Ovary (tissue), 7 donors: ENCODE measurements at regions not wholly inside any gene's neighbourhood (a gene's known extent, or its start where the extent isn't known, plus 50 kb on each side); places are given as distances from the start of the nearest gene placed in this dataset.

Source experiments
- DNase-seq, 5 donors: peaks; one replicate each; pipeline ENCODE4 v3.0.0-alpha.2; 2019 to 2020
- H3K27ac ChIP-seq, 2 donors: fragments of 200-600 bp; one replicate each; pipeline versions ENCODE4 v1.5.1 to v1.8.0; 2019 to 2022
- H3K27me3 ChIP-seq: fragments of 200-600 bp; one replicate; pipeline ENCODE4 v1.8.0; 2022
- H3K36me3 ChIP-seq: fragments of 200-600 bp; sonication (generic); one replicate; pipeline ENCODE4 v1.5.1; 2019
- H3K4me1 ChIP-seq: one replicate; pipeline ENCODE4 v1.8.1; 2013; ENCODE audit warnings: mild to moderate bottlenecking, moderate library complexity; ENCODE audit not compliant: insufficient read depth
- H3K4me3 ChIP-seq: fragments of 200-600 bp; sonication (generic); one replicate; pipeline ENCODE4 v1.5.1; 2017
- H3K9me3 ChIP-seq, 2 donors: fragments of 200-600 bp in 1 of 2; sonication (generic) in 1 of 2; one replicate each; pipeline versions ENCODE4 v1.5.1 to v1.8.1; 2013 to 2019; ENCODE audit warnings: mild to moderate bottlenecking in 1 of 2, moderate library complexity in 1 of 2
- CTCF ChIP-seq, 3 donors: fragments of 450-650 bp in 2 of 3; fragments of 200-600 bp in 1 of 3; IDR thresholded peaks; one replicate each; pipeline versions ENCODE4 v1.5.1 to v1.8.0; 2016 to 2022; ENCODE audit warnings: antibody characterized with exemption in 3 of 3, mild to moderate bottlenecking in 1 of 3
- EP300 ChIP-seq: sonication (generic); formaldehyde crosslinking; IDR thresholded peaks from one replicate; pipeline ENCODE4 v1.6.1; 2017; ENCODE audit warnings: antibody characterized with exemption
- POLR2A ChIP-seq: fragments of 450-650 bp; IDR thresholded peaks from one replicate; pipeline ENCODE4 v1.6.1; 2017; ENCODE audit warnings: antibody characterized with exemption, mild to moderate bottlenecking, moderate library complexity
- WGBS, 3 donors: extraction: QIAGEN DNeasy Blood & Tissue Kit in 1 of 3; methylation state at CpG; one replicate each; pipeline versions ENCODE4 v1.1.5 to v1.1.7; 2013 to 2017; 5-methylcytosine and 5-hydroxymethylcytosine counted together
- intact Hi-C, 4 donors: fragments of 100-400 bp; cut with DNase I; formaldehyde crosslinking; loops; one replicate each; pipeline versions ENCODE4 v1.11.0 to v1.15.1; 2022 to 2023
- donor health status: DM: no; HTN: no; CAD: no; lungs with moderate emphysema.
- donor health status: DM: no; HTN: no; CAD: no.
- donor health status: Bipolar disorder and iron deficiency.
- donor health status: DM: no; HTN: no; CAD: no.
- donor health status: DM: yes; HTN: yes; CAD: no.

DNA sequence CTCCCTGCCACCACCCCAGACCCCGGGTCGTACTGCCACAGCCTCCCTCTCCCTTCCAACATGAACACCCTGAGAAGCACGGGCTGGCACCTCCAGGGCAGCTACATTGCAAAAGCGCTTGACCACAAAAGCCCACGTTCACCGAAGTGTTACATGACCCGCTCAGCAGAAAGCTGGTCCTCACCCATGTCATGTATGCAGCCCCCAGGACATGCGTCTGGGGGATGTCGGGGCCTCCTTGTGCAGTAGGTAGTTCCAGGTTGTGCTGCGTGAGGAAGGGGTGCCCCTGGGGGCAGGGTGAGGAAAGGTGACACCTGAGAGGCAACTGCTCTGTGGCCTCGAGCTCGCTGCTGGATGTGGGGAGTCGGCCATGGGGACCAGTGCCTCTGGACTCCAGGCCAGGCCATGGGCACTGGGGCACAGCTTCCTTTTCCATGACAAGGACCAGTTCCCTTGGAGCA, 102.0 kb upstream of the C1orf174 start:
- no peak overlapping the region for H3K27ac ChIP-seq
- no peaks in the 10 kb centered on the region for H3K36me3 ChIP-seq
- no peak overlapping the region for H3K4me3 ChIP-seq
- DNase-seq = no peak
- TF ChIP-seq EP300 (no peak), POLR2A (no peak), CTCF (IDR thresholded peaks at IDR 0.05) (no peak)
- no peaks in the 10 kb centered on the region for H3K4me1 ChIP-seq
- 76 to 78% (median 77%) methylated on average over 13 of the region's 13 CpGs for WGBS, 3 donors
- H3K27me3 ChIP-seq = no peaks in the 10 kb centered on the region
- intact Hi-C loops = loop anchor here in 1 of 4 donors (10.0 kb wide), 1 partner anchor 1547 kb away; no protein-coding TSS in a partner anchor
- H3K9me3 ChIP-seq = no peaks in the 10 kb centered on the region

GRCh38 chr1:4002741-4003140, 102.7 kb upstream of the C1orf174 start:
- 34 to 42% (median 39%) methylated on average over 10 of the region's 10 CpGs for WGBS, 3 donors
- DNase-seq = no peak
- no peaks in the 10 kb centered on the region for H3K9me3 ChIP-seq
- H3K36me3 ChIP-seq = no peaks in the 10 kb centered on the region
- no peak overlapping the region for H3K27ac ChIP-seq
- no peaks in the 10 kb centered on the region for H3K27me3 ChIP-seq
- no peak overlapping the region for H3K4me3 ChIP-seq
- intact Hi-C loops = loop anchor here in 1 of 4 donors (10.0 kb wide), 1 partner anchor 1548 kb away; no protein-coding TSS in a partner anchor
- no peaks in the 10 kb centered on the region for H3K4me1 ChIP-seq
- TF ChIP-seq POLR2A = no peak
- no peak for TF ChIP-seq CTCF (IDR thresholded peaks at IDR 0.05)
- TF ChIP-seq EP300 = no peak

DNA sequence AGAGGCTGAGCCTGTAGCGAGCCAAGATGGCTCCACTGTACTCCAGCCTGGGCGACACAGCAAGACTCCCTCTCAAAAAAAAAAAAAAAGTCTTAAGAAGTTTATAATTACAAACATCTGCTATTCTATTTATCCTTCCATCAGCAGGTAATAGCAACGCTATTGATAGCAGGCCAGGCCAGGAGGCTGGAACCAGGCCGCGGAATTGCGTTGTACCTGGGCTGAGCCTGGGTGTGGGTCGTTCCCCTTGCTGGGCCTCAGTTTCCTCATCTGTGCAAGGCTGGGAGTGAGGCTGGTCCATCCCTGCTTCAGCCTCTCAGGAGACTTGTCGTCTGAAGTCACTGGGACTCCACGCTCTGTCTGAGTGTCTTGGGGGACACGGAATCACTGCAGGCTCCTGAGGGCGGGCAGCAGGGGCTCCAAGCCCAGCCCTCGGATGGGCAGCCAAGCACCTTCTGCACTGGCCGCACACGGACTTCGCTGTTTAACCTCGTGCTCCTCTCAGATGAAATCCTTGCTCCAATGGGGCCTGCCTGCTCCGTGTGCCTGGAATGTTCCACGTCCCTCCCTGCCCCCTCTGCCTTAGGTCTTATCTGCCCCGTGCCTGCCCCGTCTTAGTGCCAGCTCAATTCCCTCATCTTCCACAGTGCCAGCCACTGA, 103.9 kb upstream of the C1orf174 start:
- TF ChIP-seq POLR2A (no peak), EP300 (no peak), CTCF (IDR thresholded peaks at IDR 0.05) (no peak)
- WGBS, 3 donors = 73 to 76% (median 74%) methylated on average over 20 of the region's 20 CpGs
- no peaks in the 10 kb centered on the region for H3K9me3 ChIP-seq
- H3K27ac ChIP-seq = no peak overlapping the region
- intact Hi-C loops = loop anchor here in 1 of 4 donors (10.0 kb wide), 1 partner anchor 1549 kb away; no protein-coding TSS in a partner anchor
- no peaks in the 10 kb centered on the region for H3K4me1 ChIP-seq
- DNase-seq = no peak
- no peaks in the 10 kb centered on the region for H3K36me3 ChIP-seq
- no peak overlapping the region for H3K4me3 ChIP-seq
- H3K27me3 ChIP-seq = no peaks in the 10 kb centered on the region

DNA sequence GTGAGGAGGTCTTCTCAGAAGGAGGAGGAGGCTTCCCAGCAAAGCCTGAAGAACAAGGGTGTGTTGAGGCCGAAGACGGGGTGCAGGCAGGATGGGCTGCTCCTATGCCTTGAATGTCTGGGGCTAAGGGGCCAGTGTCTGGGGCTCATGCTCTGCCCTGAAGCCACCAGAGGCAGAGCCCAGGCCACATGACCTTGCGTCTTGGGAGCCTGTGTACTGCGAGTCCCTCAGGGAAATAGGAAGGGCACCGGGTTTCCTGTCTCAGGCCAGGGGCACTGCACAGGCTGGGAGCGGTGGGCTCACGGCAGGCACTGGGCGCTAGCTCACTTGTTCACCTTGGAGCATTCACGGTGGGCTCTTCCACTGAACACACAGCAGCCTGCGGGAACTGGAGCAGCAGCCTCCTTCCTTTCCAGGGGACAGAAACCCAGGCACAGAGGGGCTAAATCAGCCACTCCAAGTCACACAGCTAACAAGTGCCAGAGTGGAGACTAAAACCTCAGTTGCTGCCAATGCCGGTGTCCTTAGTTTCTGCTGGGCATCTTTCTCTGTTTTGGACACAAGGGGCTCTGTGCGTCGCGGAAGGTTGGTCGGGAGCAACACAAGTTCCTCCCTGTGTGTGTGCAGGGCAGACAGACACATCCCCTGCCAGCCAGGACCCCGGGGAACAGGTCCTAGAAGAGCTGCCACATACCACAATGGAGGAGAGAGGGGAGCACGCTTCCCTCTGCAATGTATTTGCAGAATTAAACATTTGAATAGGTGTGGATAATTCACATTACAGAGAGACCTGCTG, 104.8 kb upstream of the C1orf174 start:
- Histone ChIP-seq H3K27me3 (no peaks in the 10 kb centered on the region), H3K4me1 (no peaks in the 10 kb centered on the region), H3K36me3 (no peaks in the 10 kb centered on the region), H3K27ac (no peak overlapping the region), H3K9me3 (no peaks in the 10 kb centered on the region), H3K4me3 (no peak overlapping the region)
- no peak for DNase-seq
- TF ChIP-seq CTCF (IDR thresholded peaks at IDR 0.05) = no peak
- TF ChIP-seq POLR2A = no peak
- TF ChIP-seq EP300 = no peak
- 76 to 81% (median 76%) methylated on average over 15 to 17 of the region's 17 CpGs for WGBS, 3 donors
- intact Hi-C loops = loop anchor here in 1 of 4 donors (10.0 kb wide), 1 partner anchor 1550 kb away; no protein-coding TSS in a partner anchor
